Mesothelial cell of epicardium (in vitro differentiated cells): ENCODE measurements at regions not wholly inside any gene's neighbourhood (a gene's known extent, or its start where the extent isn't known, plus 50 kb on each side); places are given as distances from the start of the nearest gene placed in this dataset.

Experiments
- DNase-seq, 2 experiments: peaks; one replicate each; pipeline ENCODE4 v3.0.0; 2021; ENCODE audit warnings: low spot score in 2 of 2; ENCODE audit not compliant: unreplicated experiment in 2 of 2
- H3K27ac Mint-ChIP-seq: 2 replicates; pipeline ENCODE4 v1.8.0; 2021; ENCODE audit warnings: mixed read lengths
- H3K27me3 Mint-ChIP-seq: 2 replicates; pipeline ENCODE4 v1.8.0; 2021; ENCODE audit warnings: low read depth, mixed read lengths
- H3K36me3 Mint-ChIP-seq: 2 replicates; pipeline ENCODE4 v1.8.0; 2021; ENCODE audit warnings: mixed read lengths
- H3K4me1 Mint-ChIP-seq: 2 replicates; pipeline ENCODE4 v1.8.0; 2021; ENCODE audit warnings: mixed read lengths
- H3K4me3 Mint-ChIP-seq: 2 replicates; pipeline ENCODE4 v1.8.0; 2021; ENCODE audit warnings: mild to moderate bottlenecking, moderate library complexity, mixed read lengths
- H3K9me3 Mint-ChIP-seq: 2 replicates; pipeline ENCODE4 v1.8.0; 2021; ENCODE audit warnings: mixed read lengths
- CTCF ChIP-seq: fragments of 200-600 bp; sonication (generic); IDR thresholded peaks from one replicate; pipeline ENCODE4 v1.5.0; 2021; ENCODE audit warnings: antibody characterized with exemption; ENCODE audit not compliant: unreplicated experiment

GRCh38 chr9:3007326-3007725 is 163.4 kb upstream of the PUM3 start:
- H3K27ac Mint-ChIP-seq: no peak overlapping the region
- DNase-seq: no peak
- peaks cover 13% of the 10 kb centered on the region for H3K27me3 Mint-ChIP-seq

GRCh38 chr9:3006851-3007250 is 163.0 kb upstream of the PUM3 start:
- H3K4me3 Mint-ChIP-seq: no peak overlapping the region
- TF ChIP-seq CTCF: no peak
- peaks cover 4% of the 10 kb centered on the region for H3K9me3 Mint-ChIP-seq
- H3K4me1 Mint-ChIP-seq: peaks cover 7% of the 10 kb centered on the region
- no peak for DNase-seq
- H3K27me3 Mint-ChIP-seq: peaks cover 17% of the 10 kb centered on the region
- H3K36me3 Mint-ChIP-seq: no peaks in the 10 kb centered on the region
- no peak overlapping the region for H3K27ac Mint-ChIP-seq

More at GRCh38 chr9:3007326-3007725, 163.4 kb upstream of the PUM3 start:
- no peak overlapping the region for H3K4me3 Mint-ChIP-seq
- TF ChIP-seq CTCF: no peak
- H3K4me1 Mint-ChIP-seq: peaks cover 7% of the 10 kb centered on the region
- no peaks in the 10 kb centered on the region for H3K36me3 Mint-ChIP-seq
- peaks cover 4% of the 10 kb centered on the region for H3K9me3 Mint-ChIP-seq

DNA sequence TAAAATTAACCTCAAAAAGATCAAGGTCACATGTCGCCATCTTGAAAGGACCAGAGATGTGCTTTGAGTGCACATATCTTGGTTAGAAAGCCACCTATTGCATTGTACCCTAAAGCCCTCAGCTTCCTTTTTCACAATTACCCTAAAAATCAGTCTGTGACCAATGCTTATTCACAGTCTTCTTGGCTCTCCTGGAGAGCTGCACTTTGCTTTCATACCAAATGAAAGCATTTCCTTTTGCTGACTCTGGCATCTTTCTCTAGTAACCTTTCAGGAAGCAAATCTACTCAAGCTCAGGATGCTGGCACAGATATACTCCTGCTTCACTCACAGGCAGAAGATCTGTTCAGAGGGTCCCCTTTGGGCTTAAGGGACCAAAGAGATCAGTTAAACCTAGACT is 160.7 kb upstream of the PUM3 start:
- Mint-ChIP-seq H3K36me3 (no peaks in the 10 kb centered on the region), H3K4me1 (peaks cover 7% of the 10 kb centered on the region), H3K4me3 (no peak overlapping the region), H3K27ac (no peak overlapping the region), H3K27me3 (peaks cover 31% of the 10 kb centered on the region), H3K9me3 (peaks cover 4% of the 10 kb centered on the region)
- DNase-seq: no peak
- no peak for TF ChIP-seq CTCF

DNA sequence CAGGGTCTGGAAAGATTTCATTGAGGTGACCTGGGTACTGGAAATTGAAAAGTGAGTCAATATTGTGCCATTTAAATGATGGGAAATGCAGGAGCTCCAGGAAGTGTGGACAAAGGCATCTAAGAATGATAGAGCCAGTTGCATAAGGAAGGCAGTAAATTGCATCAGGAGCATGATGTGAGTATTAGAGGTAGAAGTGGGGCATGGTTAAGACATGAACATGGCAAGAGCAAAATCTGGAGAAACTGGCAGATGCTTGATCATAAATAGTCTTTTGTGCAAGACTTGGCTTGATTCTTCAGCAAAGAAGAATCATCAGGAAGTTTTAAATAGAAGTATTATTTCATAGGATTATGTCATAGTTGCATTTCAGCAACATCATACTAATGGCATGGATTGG is 157.4 kb upstream of the PUM3 start:
- DNase-seq: no peak
- H3K27me3 Mint-ChIP-seq: peaks cover 38% of the 10 kb centered on the region
- no peaks in the 10 kb centered on the region for H3K9me3 Mint-ChIP-seq
- H3K27ac Mint-ChIP-seq: no peak overlapping the region
- no peak for TF ChIP-seq CTCF
- H3K4me3 Mint-ChIP-seq: no peak overlapping the region
- H3K36me3 Mint-ChIP-seq: no peaks in the 10 kb centered on the region
- H3K4me1 Mint-ChIP-seq: no peaks in the 10 kb centered on the region

- Mint-ChIP-seq H3K9me3 (no peaks in the 10 kb centered on the region), H3K4me1 (no peaks in the 10 kb centered on the region), H3K4me3 (no peak overlapping the region), H3K27ac (no peak overlapping the region), H3K36me3 (no peaks in the 10 kb centered on the region), H3K27me3 (peaks cover 21% of the 10 kb centered on the region)
- TF ChIP-seq CTCF: no peak
- no peak for DNase-seq
Measured at GRCh38 chr9:2992427-2992826, 148.5 kb upstream of the PUM3 start.

DNA sequence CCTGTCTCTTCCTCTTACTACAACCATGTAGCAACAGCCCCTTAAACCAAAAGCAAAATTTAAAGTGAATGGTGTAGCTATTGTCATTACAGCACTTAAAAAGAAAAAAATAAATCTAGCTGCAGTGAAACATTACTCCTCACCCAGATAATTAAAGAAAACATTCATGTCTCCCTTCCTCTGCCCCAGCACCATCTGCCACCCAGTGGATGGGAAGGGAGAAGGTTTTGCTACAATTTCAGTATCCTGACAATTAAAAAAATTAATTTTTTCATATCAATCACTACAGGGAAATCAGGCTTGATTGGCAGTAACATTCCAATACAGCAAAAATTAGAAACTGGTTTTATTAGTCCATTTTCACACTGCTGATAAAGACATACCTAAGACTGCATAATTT is 147.4 kb upstream of the PUM3 start:
- Mint-ChIP-seq H3K4me1 (no peaks in the 10 kb centered on the region), H3K27ac (no peak overlapping the region), H3K27me3 (peaks cover 24% of the 10 kb centered on the region), H3K36me3 (no peaks in the 10 kb centered on the region), H3K4me3 (no peak overlapping the region), H3K9me3 (no peaks in the 10 kb centered on the region)
- no peak for DNase-seq
- no peak for TF ChIP-seq CTCF
